ENCODE measurements at regions not wholly inside any gene's neighbourhood (a gene's known extent, or its start where the extent isn't known, plus 50 kb on each side); places are given as distances from the start of the nearest gene placed in this dataset.

DNA sequence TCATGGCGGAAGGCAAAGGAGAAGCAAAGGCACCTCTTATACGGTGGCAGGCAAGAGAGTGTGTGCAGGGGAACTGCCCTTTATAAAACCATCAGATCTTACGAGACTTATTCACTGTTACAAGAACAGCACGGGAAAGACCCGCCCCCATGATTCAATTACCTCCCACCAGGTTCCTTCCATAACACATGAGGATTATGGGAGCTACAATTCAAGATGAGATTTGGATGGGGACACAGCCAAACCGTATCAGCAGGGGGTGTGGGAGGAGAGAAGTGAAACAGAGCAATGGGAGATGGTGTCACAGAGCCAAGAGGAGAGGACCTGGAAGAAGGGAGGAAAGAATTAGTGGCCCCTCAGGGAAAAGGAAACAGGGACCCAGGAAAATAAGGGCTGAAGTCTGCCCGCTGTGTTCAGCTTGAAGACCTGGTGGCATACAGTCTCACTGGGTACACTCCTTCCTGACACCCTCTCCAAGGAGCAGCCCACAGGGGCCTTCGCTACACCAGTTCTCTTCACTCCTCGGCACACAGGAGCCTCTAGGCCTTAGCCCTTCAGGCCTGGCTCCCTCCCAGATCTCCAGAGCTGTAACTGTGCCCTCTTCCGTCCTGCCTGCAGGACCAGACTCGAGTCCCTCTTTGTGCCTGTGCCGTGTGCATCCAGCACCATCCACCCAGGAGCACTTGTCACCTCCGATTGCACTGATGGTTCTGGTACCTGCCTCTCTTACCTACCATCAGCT lies 262.1 kb downstream of the EIPR1 start:
- no peak overlapping the region for H3K4me3 ChIP-seq (replicated peaks in 1 of 3)
- intact Hi-C loops (cut with DNase I) = no loop called here
- H3K27me3 ChIP-seq = no peaks in the 10 kb centered on the region
- no peaks in the 10 kb centered on the region for H3K4me1 ChIP-seq
- H3K36me3 ChIP-seq = no peaks in the 10 kb centered on the region
- DNase-seq = no peak
- 80 to 89% methylated on average over 13 of the region's 13 CpGs for WGBS, 2 donors
- TF ChIP-seq, protein P1, sequence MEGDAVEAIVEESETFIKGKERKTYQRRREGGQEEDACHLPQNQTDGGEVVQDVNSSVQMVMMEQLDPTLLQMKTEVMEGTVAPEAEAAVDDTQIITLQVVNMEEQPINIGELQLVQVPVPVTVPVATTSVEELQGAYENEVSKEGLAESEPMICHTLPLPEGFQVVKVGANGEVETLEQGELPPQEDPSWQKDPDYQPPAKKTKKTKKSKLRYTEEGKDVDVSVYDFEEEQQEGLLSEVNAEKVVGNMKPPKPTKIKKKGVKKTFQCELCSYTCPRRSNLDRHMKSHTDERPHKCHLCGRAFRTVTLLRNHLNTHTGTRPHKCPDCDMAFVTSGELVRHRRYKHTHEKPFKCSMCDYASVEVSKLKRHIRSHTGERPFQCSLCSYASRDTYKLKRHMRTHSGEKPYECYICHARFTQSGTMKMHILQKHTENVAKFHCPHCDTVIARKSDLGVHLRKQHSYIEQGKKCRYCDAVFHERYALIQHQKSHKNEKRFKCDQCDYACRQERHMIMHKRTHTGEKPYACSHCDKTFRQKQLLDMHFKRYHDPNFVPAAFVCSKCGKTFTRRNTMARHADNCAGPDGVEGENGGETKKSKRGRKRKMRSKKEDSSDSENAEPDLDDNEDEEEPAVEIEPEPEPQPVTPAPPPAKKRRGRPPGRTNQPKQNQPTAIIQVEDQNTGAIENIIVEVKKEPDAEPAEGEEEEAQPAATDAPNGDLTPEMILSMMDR (IDR thresholded peaks at IDR 0.05) = no peak
- TF ChIP-seq POLR2A (IDR thresholded peaks at IDR 0.05) = no peak
- H3K27ac ChIP-seq = no peak overlapping the region
- H3K9me3 ChIP-seq = no peaks in the 10 kb centered on the region

- no peak for DNase-seq
- WGBS, 2 donors = 88 to 90% methylated on average over 26 of the region's 26 CpGs
These were observed 263.0 kb downstream of the EIPR1 start for GRCh38 chr2:3114406-3115185.

GRCh38 chr2:3113769-3114168 lies 263.8 kb downstream of the EIPR1 start:
- Histone ChIP-seq H3K27me3 (no peaks in the 10 kb centered on the region), H3K4me1 (no peaks in the 10 kb centered on the region), H3K27ac (no peak overlapping the region), H3K36me3 (no peaks in the 10 kb centered on the region), H3K4me3 (replicated peaks in 1 of 3) (no peak overlapping the region), H3K9me3 (no peaks in the 10 kb centered on the region)
- no peak for DNase-seq
- TF ChIP-seq, protein P1 (IDR thresholded peaks at IDR 0.05) = no peak
- TF ChIP-seq POLR2A (IDR thresholded peaks at IDR 0.05) = no peak
- WGBS, 2 donors = 73 to 78% methylated on average over 6 of the region's 6 CpGs
- intact Hi-C loops (cut with DNase I) = no loop called here

More at GRCh38 chr2:3114406-3115185, 263.0 kb downstream of the EIPR1 start:
- Histone ChIP-seq H3K27me3 (no peaks in the 10 kb centered on the region), H3K4me3 (replicated peaks in 1 of 3) (no peak overlapping the region), H3K36me3 (no peaks in the 10 kb centered on the region), H3K4me1 (no peaks in the 10 kb centered on the region), H3K9me3 (no peaks in the 10 kb centered on the region), H3K27ac (no peak overlapping the region)
- intact Hi-C loops (cut with DNase I) = no loop called here
- TF ChIP-seq, protein P1 (IDR thresholded peaks at IDR 0.05) = no peak
- no peak for TF ChIP-seq POLR2A (IDR thresholded peaks at IDR 0.05)

DNA sequence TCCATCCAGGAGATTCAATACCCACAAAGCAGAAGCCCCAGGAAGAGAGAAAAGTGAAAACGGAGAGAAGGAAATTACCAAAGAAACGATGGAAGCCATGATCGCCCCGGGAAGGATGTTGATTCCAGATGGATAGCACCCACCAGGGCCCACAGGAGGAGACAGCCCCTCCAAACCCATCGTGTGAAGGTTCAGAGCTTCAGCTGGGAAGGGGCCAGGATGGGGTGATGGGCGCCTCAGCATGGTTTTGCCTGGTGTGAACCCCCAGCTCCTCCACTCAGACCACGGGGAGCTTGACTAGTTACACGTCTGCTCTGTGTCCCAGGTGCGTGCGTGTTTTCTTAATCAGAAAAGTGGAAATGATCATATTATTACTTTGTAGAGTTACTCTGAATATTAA lies 264.5 kb downstream of the EIPR1 start:
- no peak overlapping the region for H3K27ac ChIP-seq
- no peak overlapping the region for H3K4me3 ChIP-seq (replicated peaks in 1 of 3)
- H3K36me3 ChIP-seq = no peaks in the 10 kb centered on the region
- intact Hi-C loops (cut with DNase I) = no loop called here
- H3K27me3 ChIP-seq = no peaks in the 10 kb centered on the region
- DNase-seq = no peak
- H3K9me3 ChIP-seq = no peaks in the 10 kb centered on the region
- WGBS, 2 donors = 86 to 94% methylated on average over 10 of the region's 10 CpGs
- TF ChIP-seq, protein P1 (IDR thresholded peaks at IDR 0.05) = no peak
- no peak for TF ChIP-seq POLR2A (IDR thresholded peaks at IDR 0.05)
- H3K4me1 ChIP-seq = no peaks in the 10 kb centered on the region

GRCh38 chr2:3112553-3112952 lies 265.1 kb downstream of the EIPR1 start:
- Histone ChIP-seq H3K4me1 (no peaks in the 10 kb centered on the region), H3K9me3 (no peaks in the 10 kb centered on the region), H3K36me3 (no peaks in the 10 kb centered on the region), H3K27ac (no peak overlapping the region), H3K27me3 (no peaks in the 10 kb centered on the region), H3K4me3 (replicated peaks in 1 of 3) (no peak overlapping the region)
- no peak for TF ChIP-seq POLR2A (IDR thresholded peaks at IDR 0.05)
- TF ChIP-seq, protein P1 (IDR thresholded peaks at IDR 0.05) = no peak
- no peak for DNase-seq
- intact Hi-C loops (cut with DNase I) = no loop called here
- 89 to 91% methylated on average over 10 of the region's 10 CpGs for WGBS, 2 donors

All from thyroid gland (tissue), 4 donors.